ENCODE measurements at regions not wholly inside any gene's neighbourhood (a gene's known extent, or its start where the extent isn't known, plus 50 kb on each side); places are given as distances from the start of the nearest gene placed in this dataset.

DNA sequence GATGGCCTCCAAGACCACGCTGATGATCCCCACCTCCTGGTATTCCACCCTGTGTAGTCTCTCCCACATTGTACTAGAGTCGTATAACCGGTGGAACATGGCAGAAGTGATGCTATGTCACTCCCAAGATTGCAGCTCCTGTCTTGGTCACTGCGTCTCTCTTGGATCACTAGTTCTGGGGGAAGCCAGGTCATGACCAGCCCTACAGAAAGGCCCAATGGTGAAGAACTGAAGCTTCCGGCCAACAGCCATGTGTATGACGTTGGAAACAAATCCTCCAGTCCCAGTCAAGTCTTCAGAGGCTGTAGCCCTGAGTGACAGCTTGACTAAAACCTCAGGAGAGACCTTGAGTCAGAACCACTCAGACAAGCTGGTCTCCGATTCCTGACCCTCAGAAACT lies 61.9 kb upstream of the FNDC3B start:
- TF ChIP-seq CTCF (conservative IDR thresholded peaks at IDR 0.05; ENCODE audit: low read depth, low read length) (no peak), EZH2 (IDR thresholded peaks at IDR 0.05; ENCODE audit: borderline replicate concordance, low read depth, low read length, poor library complexity, severe bottlenecking) (no peak)

Measured in A673 (cell line).